BE2C (cell line): ENCODE measurements at regions not wholly inside any gene's neighbourhood (a gene's known extent, or its start where the extent isn't known, plus 50 kb on each side); places are given as distances from the start of the nearest gene placed in this dataset.

Experiments
- DNase-seq: peaks from one replicate; pipeline ENCODE4 v3.0.0-alpha.2; 2020
- H3K27me3 ChIP-seq: fragments of 250-450 bp; sonication (Bioruptor Pico); 2 replicates; pipeline ENCODE4 v1.5.1; 2020; ENCODE audit warnings: mild to moderate bottlenecking
- H3K36me3 ChIP-seq: fragments of 250-450 bp; sonication (Bioruptor Pico); 2 replicates; pipeline ENCODE4 v1.5.1; 2020; ENCODE audit warnings: mild to moderate bottlenecking
- H3K4me1 ChIP-seq: fragments of 250-450 bp; sonication (Bioruptor Pico); 2 replicates; pipeline ENCODE4 v1.5.1; 2020
- H3K4me3 ChIP-seq: 2 replicates; pipeline ENCODE4 v1.5.1; 2011; ENCODE audit warnings: low read depth, low read length
- H3K9me3 ChIP-seq: fragments of 250-450 bp; sonication (Bioruptor Pico); 2 replicates; pipeline ENCODE4 v1.5.1; 2020
- TF ChIP-seq, protein P1 (sequence below): IDR thresholded peaks from 2 replicates; pipeline ENCODE4 v1.5.1; 2012; ENCODE audit warnings: mild to moderate bottlenecking, low read depth, low read length

DNA sequence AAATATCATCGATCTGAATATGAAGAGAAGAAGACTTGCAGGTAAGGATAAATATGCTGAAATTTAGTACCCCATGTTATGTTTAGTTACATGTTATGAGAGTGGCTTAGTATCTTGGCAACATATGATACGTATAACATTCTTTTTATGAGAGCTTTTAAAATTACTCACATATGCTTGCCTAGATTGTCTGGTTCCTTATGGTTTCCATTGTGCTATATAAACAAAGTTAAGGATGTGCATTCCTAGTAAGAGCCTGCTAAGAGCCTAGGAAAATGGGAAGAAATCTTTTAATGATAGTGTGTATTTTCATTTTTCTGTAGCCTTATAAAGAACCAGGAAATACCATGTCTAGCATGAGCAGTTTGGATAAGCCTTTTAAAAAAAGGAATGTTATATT, 112.0 kb upstream of the KCNN2 start:
- DNase-seq = no peak
- Histone ChIP-seq H3K4me3 (no peak overlapping the region), H3K36me3 (no peaks in the 10 kb centered on the region), H3K4me1 (no peaks in the 10 kb centered on the region), H3K9me3 (no peaks in the 10 kb centered on the region), H3K27me3 (no peaks in the 10 kb centered on the region)
- TF ChIP-seq, protein P1, sequence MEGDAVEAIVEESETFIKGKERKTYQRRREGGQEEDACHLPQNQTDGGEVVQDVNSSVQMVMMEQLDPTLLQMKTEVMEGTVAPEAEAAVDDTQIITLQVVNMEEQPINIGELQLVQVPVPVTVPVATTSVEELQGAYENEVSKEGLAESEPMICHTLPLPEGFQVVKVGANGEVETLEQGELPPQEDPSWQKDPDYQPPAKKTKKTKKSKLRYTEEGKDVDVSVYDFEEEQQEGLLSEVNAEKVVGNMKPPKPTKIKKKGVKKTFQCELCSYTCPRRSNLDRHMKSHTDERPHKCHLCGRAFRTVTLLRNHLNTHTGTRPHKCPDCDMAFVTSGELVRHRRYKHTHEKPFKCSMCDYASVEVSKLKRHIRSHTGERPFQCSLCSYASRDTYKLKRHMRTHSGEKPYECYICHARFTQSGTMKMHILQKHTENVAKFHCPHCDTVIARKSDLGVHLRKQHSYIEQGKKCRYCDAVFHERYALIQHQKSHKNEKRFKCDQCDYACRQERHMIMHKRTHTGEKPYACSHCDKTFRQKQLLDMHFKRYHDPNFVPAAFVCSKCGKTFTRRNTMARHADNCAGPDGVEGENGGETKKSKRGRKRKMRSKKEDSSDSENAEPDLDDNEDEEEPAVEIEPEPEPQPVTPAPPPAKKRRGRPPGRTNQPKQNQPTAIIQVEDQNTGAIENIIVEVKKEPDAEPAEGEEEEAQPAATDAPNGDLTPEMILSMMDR = no peak

DNA sequence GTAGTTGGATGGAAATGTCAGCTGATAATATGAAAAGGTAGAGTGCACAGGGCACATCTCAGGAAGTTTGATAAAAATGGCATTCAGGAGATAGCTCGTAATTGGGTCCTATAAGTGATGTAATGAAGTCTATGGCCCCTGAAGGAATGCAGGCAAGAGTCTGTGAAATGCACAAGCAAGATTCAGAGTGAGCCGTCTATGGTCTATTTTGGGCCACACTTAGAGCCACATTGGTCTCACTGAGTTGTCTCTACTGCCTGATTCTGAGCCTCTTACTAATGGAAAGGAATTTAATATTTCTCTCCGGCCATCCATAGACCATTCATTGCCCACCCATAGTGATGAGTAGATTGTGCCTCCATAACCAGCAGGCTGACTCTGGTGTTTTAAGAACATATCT, 111.3 kb upstream of the KCNN2 start:
- Histone ChIP-seq H3K27me3 (no peaks in the 10 kb centered on the region), H3K4me3 (no peak overlapping the region), H3K9me3 (no peaks in the 10 kb centered on the region), H3K36me3 (no peaks in the 10 kb centered on the region), H3K4me1 (no peaks in the 10 kb centered on the region)
- no peak for DNase-seq
- TF ChIP-seq, protein P1 = no peak

DNA sequence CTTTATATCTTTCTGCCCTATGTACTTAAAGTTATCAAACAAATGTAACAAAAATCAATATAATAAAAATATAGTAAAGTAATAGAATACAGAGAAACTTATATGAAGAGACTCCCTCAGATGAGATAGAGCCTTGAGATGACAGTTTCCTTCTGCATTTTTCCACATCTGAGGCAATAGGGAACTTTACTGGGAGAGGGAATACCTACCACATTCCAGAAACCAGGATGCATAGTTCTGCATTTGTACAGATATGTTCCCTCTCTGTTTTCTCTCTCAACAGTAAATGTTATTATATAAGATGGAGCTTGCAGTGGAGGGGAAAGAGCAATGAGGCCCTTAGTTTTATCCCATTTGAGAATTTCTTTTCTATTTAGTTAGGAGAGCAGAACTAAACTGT, 109.6 kb upstream of the KCNN2 start:
- Histone ChIP-seq H3K27me3 (no peaks in the 10 kb centered on the region), H3K9me3 (no peaks in the 10 kb centered on the region), H3K4me1 (no peaks in the 10 kb centered on the region), H3K36me3 (no peaks in the 10 kb centered on the region), H3K4me3 (no peak overlapping the region)
- DNase-seq = no peak
- TF ChIP-seq, protein P1 = no peak

DNA sequence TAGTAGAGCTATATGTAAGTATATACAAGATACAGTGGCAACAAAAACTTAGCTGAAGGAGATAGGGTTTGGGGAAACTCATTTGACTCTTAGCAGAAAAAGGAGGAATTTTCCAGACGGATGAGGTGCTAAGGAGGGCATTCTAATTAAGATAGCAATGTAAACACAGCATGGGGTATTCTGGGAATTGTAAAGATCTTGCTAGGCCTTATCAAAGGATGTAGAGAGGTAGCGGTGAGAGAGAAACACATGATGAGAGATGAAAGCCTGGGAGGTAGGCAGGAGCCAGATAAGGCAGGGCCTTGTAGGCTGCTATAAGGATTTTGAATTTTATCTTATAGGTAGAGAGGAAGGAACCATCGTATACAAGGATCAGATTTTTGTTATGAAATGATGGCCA, 106.6 kb upstream of the KCNN2 start:
- H3K4me3 ChIP-seq = no peak overlapping the region
- no peaks in the 10 kb centered on the region for H3K27me3 ChIP-seq
- TF ChIP-seq, protein P1 = no peak
- H3K9me3 ChIP-seq = no peaks in the 10 kb centered on the region
- DNase-seq = no peak
- H3K4me1 ChIP-seq = no peaks in the 10 kb centered on the region
- no peaks in the 10 kb centered on the region for H3K36me3 ChIP-seq

DNA sequence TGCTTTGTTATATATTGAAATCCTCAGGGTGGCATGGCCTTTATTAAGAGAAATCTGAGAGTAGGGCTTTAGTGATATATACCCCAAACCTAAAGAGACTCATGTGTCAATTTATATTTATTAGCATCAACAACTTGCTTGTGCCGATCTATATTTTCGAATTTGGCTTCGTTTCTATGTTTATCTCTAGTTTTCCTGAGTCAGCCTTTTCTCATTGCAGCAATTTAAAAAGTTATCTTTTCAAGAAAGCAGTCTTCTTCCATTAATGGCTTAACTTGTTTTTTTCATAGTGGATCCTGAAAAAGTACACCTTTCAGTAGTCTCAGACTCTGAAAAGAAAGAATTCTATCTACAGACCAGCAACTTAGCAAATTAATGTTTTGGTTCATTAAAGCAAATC, 99.9 kb upstream of the KCNN2 start:
- TF ChIP-seq, protein P1 = no peak

DNA sequence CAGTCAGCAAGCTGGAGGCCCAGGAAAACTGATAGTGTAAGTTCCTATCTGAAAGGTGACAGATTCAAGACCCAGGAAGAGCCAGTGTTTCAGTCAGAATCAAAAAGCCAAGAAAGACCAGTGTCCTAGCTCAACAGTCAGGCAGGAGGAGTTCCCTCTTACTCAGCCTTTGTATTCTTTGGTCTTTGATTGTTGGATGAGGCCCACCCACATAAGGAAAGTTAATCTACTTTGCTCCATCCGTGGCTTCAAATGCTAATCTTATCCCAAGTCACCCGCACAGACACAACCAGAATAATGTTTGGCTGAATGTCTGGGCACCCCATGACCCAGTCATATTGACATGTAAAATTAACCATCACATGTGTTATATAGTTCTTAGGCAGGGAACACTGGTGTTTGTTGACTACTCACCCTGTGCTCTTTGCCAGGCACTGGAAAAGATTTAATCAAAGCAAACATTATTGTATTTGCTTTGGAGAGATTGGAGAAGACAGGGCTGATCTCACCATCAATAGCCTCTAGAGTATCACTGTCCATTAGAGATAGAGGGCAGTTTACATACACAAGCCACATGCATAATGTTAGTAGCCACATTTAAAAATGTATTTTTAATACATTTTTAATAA, 96.3 kb upstream of the KCNN2 start:
- Histone ChIP-seq H3K4me1 (no peaks in the 10 kb centered on the region), H3K4me3 (no peak overlapping the region), H3K27me3 (no peaks in the 10 kb centered on the region), H3K36me3 (no peaks in the 10 kb centered on the region), H3K9me3 (no peaks in the 10 kb centered on the region)
- TF ChIP-seq, protein P1 = no peak
- DNase-seq = no peak

More for the DNA sequence above, 99.9 kb upstream of the KCNN2 start:
- H3K4me3 ChIP-seq = no peak overlapping the region
- DNase-seq = no peak
- no peaks in the 10 kb centered on the region for H3K27me3 ChIP-seq
- H3K4me1 ChIP-seq = no peaks in the 10 kb centered on the region
- H3K36me3 ChIP-seq = no peaks in the 10 kb centered on the region
- H3K9me3 ChIP-seq = no peaks in the 10 kb centered on the region
